Stimulated activated naive B cell treated with anti-CD40 and anti-IgM and Interleukin-4, amounts not matched to agents 10 μg/mL and 1 μg/mL and 100 μg/mL, for 72 hours (primary cell): ENCODE measurements at regions not wholly inside any gene's neighbourhood (a gene's known extent, or its start where the extent isn't known, plus 50 kb on each side); places are given as distances from the start of the nearest gene placed in this dataset.
A peak's percentile ranks its signal among the peaks of the same experiment; 100 is the strongest.

Experiments
- ATAC-seq, 2 donors: fragments of 150-1000 bp; cut with Tn5 transposase; replicated peaks; 2 replicates each; pipeline ENCODE4 v1.10.0; 2021; ENCODE audit warnings: moderate library complexity in 1 of 2
- DNase-seq: peaks from one replicate; pipeline ENCODE4 v3.0.0; 2021
- H3K27ac Mint-ChIP-seq: one replicate; pipeline ENCODE4 v1.8.0; 2022; ENCODE audit warnings: mild to moderate bottlenecking, mixed read lengths
- H3K27me3 Mint-ChIP-seq, 2 donors: one replicate each; pipeline ENCODE4 v1.8.0; 2022; ENCODE audit warnings: mixed read lengths in 2 of 2
- H3K36me3 Mint-ChIP-seq, 2 donors: one replicate each; pipeline ENCODE4 v1.8.0; 2022; ENCODE audit warnings: mixed read lengths in 2 of 2, mild to moderate bottlenecking in 1 of 2
- H3K4me1 Mint-ChIP-seq, 2 donors: one replicate each; pipeline ENCODE4 v1.8.0; 2022; ENCODE audit warnings: mixed read lengths in 2 of 2, mild to moderate bottlenecking in 1 of 2
- H3K4me3 Mint-ChIP-seq, 2 donors: one replicate each; pipeline ENCODE4 v1.8.0; 2022; ENCODE audit warnings: mild to moderate bottlenecking in 2 of 2, mixed read lengths in 2 of 2, moderate library complexity in 1 of 2
- H3K9me3 Mint-ChIP-seq, 2 donors: one replicate each; pipeline ENCODE4 v1.8.0; 2022; ENCODE audit warnings: mixed read lengths in 2 of 2, mild to moderate bottlenecking in 1 of 2

DNA sequence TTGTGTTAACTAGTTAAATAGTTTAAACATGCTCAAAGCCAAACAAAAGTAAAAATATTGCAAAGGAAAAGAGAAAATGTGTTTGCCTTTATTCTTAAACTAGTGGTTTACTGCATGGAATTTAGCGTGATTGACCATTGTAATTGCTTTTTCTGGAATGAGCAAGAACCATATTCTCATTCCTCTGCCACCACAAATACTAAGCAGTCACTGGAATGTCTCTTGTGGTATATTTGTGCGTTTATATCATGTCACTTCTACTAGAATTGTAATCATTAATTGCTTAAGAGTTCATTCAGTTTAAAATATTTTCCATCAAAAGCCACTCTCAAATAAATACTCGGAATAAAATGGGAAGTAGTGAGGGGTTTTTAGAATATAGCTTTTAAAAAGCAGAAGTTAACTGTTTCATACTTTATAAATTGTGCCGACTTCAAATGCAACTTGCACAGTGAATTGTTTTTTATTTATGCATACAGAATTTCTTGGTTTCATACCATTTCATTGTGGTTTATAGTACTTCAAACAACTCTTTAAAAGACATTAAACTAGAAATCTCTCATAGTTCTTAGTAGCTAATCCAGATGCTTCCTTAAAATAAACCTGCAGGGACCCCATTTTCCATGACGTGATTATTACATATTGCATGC lies 288.1 kb downstream of the EPHA4 start:
- Mint-ChIP-seq H3K4me1 (peaks cover 0 to 2% of the 10 kb centered on the region in 2 donors), H3K36me3 (no peaks in the 10 kb centered on the region), H3K9me3 (peaks cover 0 to 1% of the 10 kb centered on the region in 2 donors), H3K27ac (no peak overlapping the region), H3K4me3 (no peak overlapping the region), H3K27me3 (no peaks in the 10 kb centered on the region)
- ATAC-seq = peak in 1 of 2 donors; percentile 46
- no peak for DNase-seq

DNA sequence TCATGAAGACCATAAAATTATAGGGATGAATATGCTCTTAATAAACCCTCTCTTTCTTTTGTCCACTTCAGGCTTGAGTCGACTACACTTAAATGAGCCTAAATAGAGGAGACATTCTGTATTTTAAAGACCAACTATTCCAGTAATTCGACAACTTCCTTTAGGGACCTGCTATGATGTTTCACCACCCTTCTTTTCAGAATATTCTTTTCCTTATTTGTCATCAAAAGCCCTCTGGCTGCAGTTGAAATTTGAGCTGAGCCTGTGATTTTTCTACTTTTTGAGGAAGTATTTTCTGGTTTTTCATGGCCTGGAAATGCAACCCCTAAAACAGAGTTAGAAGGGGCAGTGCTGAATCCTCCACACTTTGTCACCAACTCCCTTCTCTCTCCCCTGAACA lies 287.0 kb downstream of the EPHA4 start:
- ATAC-seq = no peak

DNA sequence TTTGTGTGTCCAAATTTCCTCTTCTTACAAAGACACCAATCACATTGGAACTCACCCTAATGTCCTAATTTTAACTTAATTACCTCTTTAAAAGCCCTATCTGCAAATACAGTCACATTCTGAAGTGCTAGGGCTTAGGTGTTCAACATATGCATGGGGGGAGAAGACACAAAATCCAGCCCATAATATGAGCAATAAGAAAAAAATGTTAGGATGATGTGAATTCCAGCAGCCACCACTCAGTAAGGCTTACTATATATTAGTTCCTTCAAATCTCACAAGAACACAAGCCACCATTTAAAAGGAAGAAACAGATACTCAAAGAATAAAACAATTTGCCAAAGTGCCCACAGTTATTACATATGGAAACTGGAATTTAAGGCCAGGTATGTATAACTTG lies 285.7 kb downstream of the EPHA4 start:
- peaks cover 0 to 1% of the 10 kb centered on the region in 2 donors for H3K9me3 Mint-ChIP-seq

More for the DNA sequence above, 287.0 kb downstream of the EPHA4 start:
- Mint-ChIP-seq H3K27ac (no peak overlapping the region), H3K4me3 (no peak overlapping the region), H3K27me3 (no peaks in the 10 kb centered on the region), H3K9me3 (peaks cover 0 to 1% of the 10 kb centered on the region in 2 donors), H3K4me1 (peaks cover 0 to 2% of the 10 kb centered on the region in 2 donors), H3K36me3 (no peaks in the 10 kb centered on the region)
- no peak for DNase-seq

DNA sequence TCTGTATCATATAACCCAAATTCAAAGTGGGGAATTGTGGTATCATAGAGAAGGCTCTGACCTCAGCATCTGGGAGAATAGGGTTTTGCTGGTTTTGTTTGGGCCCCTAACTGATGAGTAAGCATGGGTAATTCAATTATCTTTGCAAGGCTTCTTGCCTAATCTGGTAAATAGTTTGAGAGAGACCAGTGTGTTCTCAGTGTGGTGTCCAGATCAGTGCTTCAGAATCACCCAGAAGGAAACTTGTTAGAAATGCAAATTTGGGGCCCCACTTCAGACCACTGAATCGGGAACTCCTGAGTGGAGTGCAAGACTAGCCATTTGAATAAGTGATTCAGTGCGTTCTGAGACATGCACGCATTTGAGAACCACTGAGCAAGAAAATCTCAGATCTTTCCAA lies 282.7 kb downstream of the EPHA4 start:
- Mint-ChIP-seq H3K36me3 (no peaks in the 10 kb centered on the region), H3K4me3 (no peak overlapping the region), H3K9me3 (peaks cover 0 to 1% of the 10 kb centered on the region in 2 donors), H3K27me3 (no peaks in the 10 kb centered on the region), H3K27ac (no peak overlapping the region), H3K4me1 (peaks cover 2% of the 10 kb centered on the region in 2 donors)
- ATAC-seq = no peak
- no peak for DNase-seq

More for the DNA sequence above, 285.7 kb downstream of the EPHA4 start:
- Mint-ChIP-seq H3K4me1 (peaks cover 0 to 2% of the 10 kb centered on the region in 2 donors), H3K36me3 (no peaks in the 10 kb centered on the region), H3K27ac (no peak overlapping the region), H3K4me3 (no peak overlapping the region), H3K27me3 (no peaks in the 10 kb centered on the region)
- no peak for DNase-seq
- no peak for ATAC-seq

DNA sequence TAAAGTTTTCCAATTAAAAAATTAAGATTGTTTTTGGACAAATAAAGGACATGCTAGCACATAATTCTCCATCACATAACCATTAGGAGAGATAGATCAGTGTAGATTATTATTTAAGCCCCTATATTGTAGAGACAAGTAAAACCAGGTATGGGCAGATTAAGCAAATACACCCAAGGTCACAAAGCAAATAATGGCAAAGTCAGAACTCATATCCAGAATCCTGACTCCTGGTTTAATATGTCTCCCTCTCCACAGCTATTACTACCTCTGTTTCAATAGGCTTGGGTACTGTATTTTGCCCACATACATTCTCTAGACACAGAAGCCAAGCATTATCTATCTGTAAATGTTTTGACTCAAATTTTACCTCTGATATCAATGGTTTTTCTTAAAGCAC lies 282.3 kb downstream of the EPHA4 start:
- ATAC-seq = no peak
- H3K9me3 Mint-ChIP-seq = peaks cover 0 to 1% of the 10 kb centered on the region in 2 donors

DNA sequence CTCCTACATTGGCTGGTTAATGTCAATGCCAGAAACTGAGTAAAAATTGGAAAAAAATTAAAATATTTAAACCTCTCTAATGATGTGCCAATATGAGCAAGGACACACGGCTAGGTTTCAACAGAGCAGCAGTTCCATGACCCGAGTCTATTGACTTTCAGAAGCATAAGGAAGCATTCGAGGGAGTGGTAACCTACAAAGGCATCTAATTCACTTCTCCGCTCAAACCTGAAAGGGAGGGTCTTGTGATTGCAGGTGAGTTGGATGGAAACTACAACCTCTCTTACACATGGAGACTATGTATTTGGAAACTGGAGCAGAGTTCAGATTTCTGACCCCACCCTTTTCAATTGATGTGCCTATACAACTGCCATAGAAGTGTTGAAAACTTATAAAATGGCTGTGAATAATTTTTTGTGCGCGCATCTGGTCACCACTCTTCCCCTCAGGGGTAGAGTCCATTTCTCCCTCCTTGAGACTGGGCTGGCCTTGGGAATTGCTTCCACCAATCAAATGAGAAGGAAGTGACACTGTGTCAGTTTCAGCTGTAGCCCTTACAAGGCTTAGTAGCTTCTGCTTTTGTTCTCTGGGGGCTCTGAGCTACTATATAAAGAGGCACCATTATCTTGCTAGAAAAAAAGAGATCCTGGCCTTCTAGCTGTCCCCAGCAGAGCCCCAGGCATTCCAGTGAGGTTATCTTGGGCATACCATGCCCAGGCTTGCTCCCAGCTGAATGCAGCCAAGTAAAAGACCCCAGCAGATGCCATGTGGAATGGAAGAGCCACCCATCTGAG lies 278.0 kb downstream of the EPHA4 start:
- no peak for DNase-seq
- ATAC-seq = peak in 1 of 2 donors; percentile 39
- H3K4me1 Mint-ChIP-seq = peaks cover 1 to 9% of the 10 kb centered on the region in 2 donors
- no peaks in the 10 kb centered on the region for H3K9me3 Mint-ChIP-seq
- H3K4me3 Mint-ChIP-seq = no peak overlapping the region
- no peak overlapping the region for H3K27ac Mint-ChIP-seq
- peaks cover under 1 to 4% of the 10 kb centered on the region in 2 donors for H3K27me3 Mint-ChIP-seq
- no peaks in the 10 kb centered on the region for H3K36me3 Mint-ChIP-seq

More for the DNA sequence above, 282.3 kb downstream of the EPHA4 start:
- H3K4me3 Mint-ChIP-seq = no peak overlapping the region
- no peaks in the 10 kb centered on the region for H3K27me3 Mint-ChIP-seq
- H3K36me3 Mint-ChIP-seq = no peaks in the 10 kb centered on the region
- H3K27ac Mint-ChIP-seq = no peak overlapping the region
- DNase-seq = no peak
- H3K4me1 Mint-ChIP-seq = peaks cover 3 to 5% of the 10 kb centered on the region in 2 donors

DNA sequence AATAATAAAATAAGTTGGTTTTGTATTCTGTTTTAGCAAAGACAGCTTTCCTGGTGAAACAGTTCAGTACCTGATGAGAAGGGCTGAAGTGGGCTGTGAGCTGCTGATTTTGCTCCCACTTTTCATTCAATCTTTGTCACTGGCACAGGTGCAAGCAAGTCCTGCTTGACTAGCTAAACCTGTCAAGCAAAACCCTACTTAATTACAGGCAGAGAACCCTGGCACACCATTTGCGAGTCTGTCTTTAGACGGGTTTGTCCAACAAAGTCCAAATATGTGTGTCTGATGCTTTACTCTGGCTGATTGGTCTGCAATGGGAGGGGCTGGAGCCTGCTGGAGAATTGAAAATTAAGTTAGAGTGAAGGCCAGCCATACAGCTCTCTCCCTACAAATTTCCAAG lies 267.2 kb downstream of the EPHA4 start:
- no peak overlapping the region for H3K27ac Mint-ChIP-seq
- no peak overlapping the region for H3K4me3 Mint-ChIP-seq
- H3K4me1 Mint-ChIP-seq = no peaks in the 10 kb centered on the region
- H3K36me3 Mint-ChIP-seq = no peaks in the 10 kb centered on the region
- H3K9me3 Mint-ChIP-seq = no peaks in the 10 kb centered on the region
- no peak for ATAC-seq
- H3K27me3 Mint-ChIP-seq = no peaks in the 10 kb centered on the region
- DNase-seq = no peak

DNA sequence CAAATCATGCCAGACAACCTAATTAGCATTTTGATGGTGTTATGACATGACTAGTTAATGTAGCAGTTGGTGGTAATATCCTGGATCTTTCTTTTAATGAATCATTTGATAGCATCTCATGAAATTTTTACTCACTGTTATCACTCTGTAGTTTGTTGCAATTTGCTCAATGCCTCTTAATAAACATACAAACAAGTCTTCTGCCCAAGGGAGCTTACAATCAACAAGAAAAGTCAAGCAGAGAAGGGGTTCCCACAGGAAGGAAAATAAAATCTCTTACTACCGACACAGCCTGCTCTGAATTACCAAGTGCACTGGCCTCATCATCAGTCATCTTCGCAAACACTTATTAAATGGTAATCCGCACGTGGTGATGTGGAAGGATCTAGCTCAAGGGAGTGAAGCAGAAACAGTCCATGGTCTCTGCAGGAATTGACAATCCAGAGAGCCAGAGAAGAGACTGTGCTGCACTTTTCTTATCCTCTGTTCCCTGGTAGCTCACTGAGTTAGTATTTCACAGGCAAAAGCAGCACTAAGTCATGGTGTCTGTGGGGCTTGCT lies 263.5 kb downstream of the EPHA4 start:
- no peaks in the 10 kb centered on the region for H3K27me3 Mint-ChIP-seq
- no peak overlapping the region for H3K27ac Mint-ChIP-seq
- H3K4me3 Mint-ChIP-seq = no peak overlapping the region
- H3K4me1 Mint-ChIP-seq = peaks cover 4 to 11% of the 10 kb centered on the region in 2 donors
- H3K9me3 Mint-ChIP-seq = no peaks in the 10 kb centered on the region
- DNase-seq (no peak), ATAC-seq (no peak)
- no peaks in the 10 kb centered on the region for H3K36me3 Mint-ChIP-seq

DNA sequence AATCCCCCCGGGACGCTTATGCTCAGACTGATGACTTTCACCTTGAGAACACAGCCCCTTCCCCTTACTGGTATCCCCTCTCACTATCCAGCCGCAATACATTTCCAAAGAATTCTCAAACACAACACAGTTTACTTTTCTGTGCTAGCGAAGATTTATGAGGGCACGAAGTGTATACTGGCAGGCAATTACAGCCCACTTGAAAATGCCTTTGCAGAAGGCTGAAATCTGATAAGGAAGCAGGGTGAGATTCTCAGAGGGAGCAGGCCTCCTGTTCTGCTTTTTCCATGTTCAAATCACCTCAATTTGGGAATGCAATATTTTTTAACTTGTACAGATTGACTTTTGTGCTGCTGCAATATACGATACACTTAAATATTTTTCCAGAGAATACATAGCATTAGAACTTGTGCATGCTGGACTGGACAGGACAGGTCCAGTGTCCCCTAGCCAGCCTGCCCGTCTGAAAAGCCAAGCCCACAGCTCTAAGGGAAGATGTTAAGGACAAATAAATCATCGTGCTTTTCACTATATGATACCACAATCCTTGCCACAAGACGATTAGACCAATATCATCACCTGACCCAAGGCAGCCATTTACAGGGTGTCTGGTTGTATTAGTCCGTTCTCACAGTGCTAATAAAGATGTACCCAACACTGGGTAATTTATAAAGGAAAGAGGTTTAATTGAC lies 262.1 kb downstream of the EPHA4 start:
- no peaks in the 10 kb centered on the region for H3K36me3 Mint-ChIP-seq
- H3K4me1 Mint-ChIP-seq = peaks cover 4 to 11% of the 10 kb centered on the region in 2 donors
- H3K27me3 Mint-ChIP-seq = no peaks in the 10 kb centered on the region
- DNase-seq (no peak), ATAC-seq (no peak)
- no peaks in the 10 kb centered on the region for H3K9me3 Mint-ChIP-seq
- H3K4me3 Mint-ChIP-seq = no peak overlapping the region
- no peak overlapping the region for H3K27ac Mint-ChIP-seq

DNA sequence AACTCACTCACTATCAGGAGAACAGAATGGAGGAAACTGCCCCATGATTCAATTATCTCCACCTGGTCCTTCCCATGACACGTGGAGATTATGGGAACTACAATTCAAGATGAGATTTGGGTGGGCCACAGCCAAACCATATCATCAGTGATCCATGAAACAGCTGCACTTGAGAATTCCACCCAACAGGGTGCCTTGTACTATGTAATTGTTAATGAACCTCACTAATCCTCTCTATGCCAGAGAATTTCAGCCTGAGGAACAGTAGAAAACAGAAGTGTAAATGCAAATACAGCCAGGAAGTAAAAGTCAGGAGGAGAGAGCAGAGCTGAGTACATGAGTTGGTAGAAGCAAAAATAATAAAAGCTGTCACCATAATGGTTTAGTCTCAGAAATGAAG lies 261.4 kb downstream of the EPHA4 start:
- Mint-ChIP-seq H3K9me3 (no peaks in the 10 kb centered on the region), H3K27me3 (no peaks in the 10 kb centered on the region), H3K4me3 (no peak overlapping the region)

DNA sequence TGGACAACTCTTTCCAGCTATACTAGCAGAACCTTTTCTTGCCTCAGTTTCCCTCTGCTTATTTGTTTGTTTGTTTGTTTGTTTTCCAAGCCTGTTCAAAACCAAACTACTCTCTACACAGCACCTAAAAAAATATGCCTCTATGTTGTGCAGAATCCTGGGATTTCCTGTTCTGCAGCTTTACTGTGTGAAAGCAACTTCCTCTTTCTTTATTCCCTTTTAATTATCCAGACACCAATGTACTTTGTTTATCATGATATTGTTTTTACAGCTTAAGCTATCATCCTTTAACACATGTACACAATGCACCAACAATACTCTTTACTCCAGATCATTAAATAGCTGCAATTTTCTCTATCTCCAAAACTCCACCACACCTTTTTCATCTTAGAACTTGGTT lies 259.5 kb downstream of the EPHA4 start:
- H3K27me3 Mint-ChIP-seq = peaks cover under 1 to 6% of the 10 kb centered on the region in 2 donors
- no peaks in the 10 kb centered on the region for H3K9me3 Mint-ChIP-seq
- no peak for ATAC-seq
- H3K36me3 Mint-ChIP-seq = no peaks in the 10 kb centered on the region
- DNase-seq = no peak
- H3K4me3 Mint-ChIP-seq = no peak overlapping the region
- peaks cover 4 to 11% of the 10 kb centered on the region in 2 donors for H3K4me1 Mint-ChIP-seq
- H3K27ac Mint-ChIP-seq = no peak overlapping the region

More for the DNA sequence above, 261.4 kb downstream of the EPHA4 start:
- peaks cover 4 to 11% of the 10 kb centered on the region in 2 donors for H3K4me1 Mint-ChIP-seq
- no peak overlapping the region for H3K27ac Mint-ChIP-seq
- H3K36me3 Mint-ChIP-seq = no peaks in the 10 kb centered on the region
- DNase-seq (no peak), ATAC-seq (no peak)

DNA sequence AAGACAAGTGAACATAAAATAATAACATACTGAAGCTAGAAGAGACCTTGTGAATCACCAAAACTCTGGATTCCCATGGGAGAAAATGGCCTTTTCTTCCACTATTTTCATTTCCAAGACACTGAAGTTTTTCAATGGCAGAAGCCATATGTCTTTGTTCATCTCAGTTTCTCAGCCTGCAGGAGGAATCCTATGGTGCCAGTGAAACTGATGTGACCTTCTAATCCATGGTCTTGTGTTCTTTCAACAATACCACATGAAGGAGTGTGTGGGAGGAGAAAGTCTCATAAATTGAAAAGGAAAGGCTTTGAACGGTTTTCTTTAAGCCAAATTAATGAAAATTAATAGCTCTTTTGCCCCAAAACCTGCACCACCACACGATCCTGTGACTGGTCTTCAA lies 257.3 kb downstream of the EPHA4 start:
- no peaks in the 10 kb centered on the region for H3K9me3 Mint-ChIP-seq
- no peak overlapping the region for H3K27ac Mint-ChIP-seq
- DNase-seq = no peak
- peaks cover 4 to 11% of the 10 kb centered on the region in 2 donors for H3K4me1 Mint-ChIP-seq
- no peak for ATAC-seq
- H3K36me3 Mint-ChIP-seq = no peaks in the 10 kb centered on the region
- H3K27me3 Mint-ChIP-seq = peaks cover 10 to 19% of the 10 kb centered on the region in 2 donors
- H3K4me3 Mint-ChIP-seq = no peak overlapping the region

DNA sequence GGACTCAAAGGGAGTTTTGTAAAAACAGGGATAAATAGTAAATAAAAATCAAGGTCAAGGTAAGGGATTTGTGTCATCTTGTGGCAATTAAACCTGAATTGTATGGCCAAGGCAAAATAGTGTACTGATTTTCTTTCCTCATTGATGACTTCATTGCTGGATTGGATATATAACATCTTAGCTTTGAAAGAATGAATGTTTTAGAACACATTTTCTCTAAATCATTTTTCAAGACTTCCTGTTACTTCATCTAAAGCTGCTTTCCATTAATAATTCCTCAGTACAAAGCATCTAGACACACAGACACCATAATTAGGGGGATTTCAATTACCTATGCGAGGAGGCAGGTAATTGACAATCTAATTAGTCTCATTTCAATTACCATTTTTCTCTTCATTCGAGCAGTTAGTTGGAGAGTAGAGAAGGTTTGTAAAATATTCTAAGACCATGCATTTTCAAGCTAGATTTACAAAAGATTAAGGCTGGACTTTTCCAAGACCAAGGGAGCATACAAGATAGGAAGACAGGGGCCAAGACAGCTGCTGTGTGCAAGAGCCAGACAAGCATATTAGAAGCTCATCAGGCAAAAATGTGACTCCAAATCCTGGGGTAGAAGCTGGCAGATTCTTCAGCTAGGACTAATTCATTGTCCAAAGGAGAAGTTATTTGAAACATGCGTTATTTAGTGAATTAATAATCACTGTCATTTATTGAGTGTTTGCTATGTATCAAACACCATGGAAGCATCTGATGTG lies 253.6 kb downstream of the EPHA4 start:
- Mint-ChIP-seq H3K9me3 (no peaks in the 10 kb centered on the region), H3K36me3 (no peaks in the 10 kb centered on the region), H3K4me1 (no peaks in the 10 kb centered on the region), H3K27me3 (peaks cover 17 to 19% of the 10 kb centered on the region in 2 donors), H3K27ac (no peak overlapping the region), H3K4me3 (no peak overlapping the region)
- no peak for ATAC-seq
- DNase-seq = no peak

DNA sequence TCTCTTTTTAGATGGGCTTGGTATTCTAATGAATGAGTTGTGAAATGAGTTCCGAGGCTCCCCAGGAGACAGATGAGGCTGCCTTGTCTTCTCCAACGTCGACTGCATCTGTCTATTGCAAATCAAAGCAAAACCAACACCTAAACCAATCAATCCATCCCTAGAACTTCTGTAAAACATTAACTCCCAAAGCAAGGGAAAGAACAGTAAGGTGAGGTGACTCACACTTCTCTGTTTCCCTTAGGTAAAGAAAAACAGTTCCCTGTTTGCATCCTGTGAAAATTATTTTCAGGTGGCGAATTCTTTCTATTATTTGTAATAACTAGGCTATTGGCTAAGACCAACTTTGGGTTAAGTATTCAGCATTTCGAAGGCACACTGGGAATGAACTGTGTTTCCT lies 249.4 kb downstream of the EPHA4 start:
- Mint-ChIP-seq H3K4me1 (no peaks in the 10 kb centered on the region), H3K9me3 (peaks cover 4 to 7% of the 10 kb centered on the region in 2 donors), H3K4me3 (no peak overlapping the region), H3K27ac (no peak overlapping the region), H3K36me3 (peaks cover 0 to 2% of the 10 kb centered on the region in 2 donors), H3K27me3 (peaks cover 12 to 15% of the 10 kb centered on the region in 2 donors)
- no peak for DNase-seq
- ATAC-seq = no peak
